GM19397 (cell line): ENCODE measurements at regions not wholly inside any gene's neighbourhood (a gene's known extent, or its start where the extent isn't known, plus 50 kb on each side); places are given as distances from the start of the nearest gene placed in this dataset.

Experiments used
- ATAC-seq: cut with Tn5 transposase; IDR thresholded peaks from one replicate; pipeline ENCODE4 v1.9.1; 2021; ENCODE audit warnings: mild to moderate bottlenecking, moderate library complexity; ENCODE audit not compliant: unreplicated experiment

DNA sequence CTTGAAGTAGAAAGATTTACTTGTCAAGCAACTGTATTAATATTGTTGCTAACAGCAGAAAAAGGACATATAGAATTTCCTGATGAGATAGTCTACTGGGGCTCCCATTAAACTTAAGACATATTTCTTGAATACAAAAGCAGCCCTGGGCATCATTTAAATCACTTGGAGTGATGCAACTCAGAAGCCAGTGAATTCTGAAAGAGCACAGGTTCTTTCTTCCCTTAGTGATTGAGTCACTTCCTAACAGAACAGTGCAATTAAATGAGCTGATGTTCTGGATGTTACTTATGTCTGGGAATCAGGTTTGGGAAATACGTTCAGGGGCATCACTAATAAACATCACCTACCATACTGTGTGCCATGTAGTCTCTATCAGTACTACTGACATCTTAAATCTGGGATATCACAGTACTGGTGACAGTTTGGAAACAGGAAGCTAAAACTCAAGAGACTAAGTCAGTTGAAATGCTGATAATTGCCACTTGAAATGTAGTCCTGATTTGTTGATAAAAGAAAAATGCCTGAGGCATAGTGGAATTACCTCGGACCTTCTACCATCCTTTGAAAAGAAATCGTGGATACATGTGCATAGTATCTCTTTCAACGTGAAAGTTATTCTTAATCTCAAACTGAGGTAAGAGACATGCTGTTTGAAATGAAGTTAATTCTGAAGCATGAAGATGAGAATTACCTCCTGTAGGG, 249.2 kb upstream of the GPRIN3 start:
- ATAC-seq: no peak

DNA sequence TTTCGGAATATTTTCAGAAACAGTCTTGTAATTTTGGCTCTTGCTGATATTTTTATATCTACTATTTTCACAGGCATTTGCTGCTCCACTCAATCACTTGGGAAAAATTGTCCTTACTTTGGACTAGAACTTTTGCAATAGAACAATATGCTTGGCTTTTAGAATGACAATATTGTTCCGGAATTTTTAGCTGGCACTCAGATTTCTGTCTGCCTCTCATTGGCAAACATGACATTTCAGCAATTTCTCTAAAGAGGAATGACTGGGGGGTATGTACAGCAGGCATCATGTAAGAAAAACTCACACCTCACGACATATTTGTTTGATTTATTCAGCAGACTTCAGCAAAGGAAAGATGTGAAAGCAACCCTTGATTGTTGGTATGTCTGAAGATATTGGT, 243.6 kb upstream of the GPRIN3 start:
- ATAC-seq: no peak

DNA sequence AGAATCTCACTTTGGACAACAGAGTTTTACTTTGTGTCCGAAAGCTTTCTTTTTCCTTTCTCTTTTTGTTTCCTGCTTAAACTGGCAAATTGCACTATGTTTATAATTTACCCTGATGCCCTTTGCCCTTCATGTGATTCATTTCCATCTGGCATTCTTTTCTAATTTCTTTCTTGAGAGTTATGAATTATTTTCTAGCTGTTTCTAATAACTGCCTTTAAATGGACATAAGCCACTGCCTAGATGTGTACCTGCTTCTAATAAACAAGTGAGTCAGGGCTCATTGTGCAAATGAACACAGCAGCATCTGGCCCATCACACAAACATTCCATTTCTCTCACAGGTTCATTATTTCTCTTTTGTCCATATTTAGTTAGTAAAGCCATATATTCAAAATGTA, 242.3 kb upstream of the GPRIN3 start:
- no peak for ATAC-seq

DNA sequence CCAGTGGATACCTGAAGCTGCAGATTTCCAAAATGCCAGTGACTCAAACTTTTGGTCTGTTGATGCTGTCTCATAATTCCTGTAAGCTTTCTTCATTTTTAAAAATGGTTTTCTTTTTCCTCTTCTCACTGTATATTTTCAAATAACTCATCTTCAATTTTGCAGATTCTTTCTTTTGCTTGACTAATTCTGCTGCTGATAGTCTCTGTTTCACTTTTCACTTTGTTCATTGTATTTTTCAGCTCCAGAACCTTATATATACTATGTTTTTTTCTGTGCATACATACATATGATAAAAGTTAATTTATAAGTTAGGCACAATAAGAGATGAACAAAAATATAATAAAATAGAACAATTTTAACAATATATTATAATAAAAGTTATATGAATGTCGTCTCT, 237.7 kb upstream of the GPRIN3 start:
- no peak for ATAC-seq

DNA sequence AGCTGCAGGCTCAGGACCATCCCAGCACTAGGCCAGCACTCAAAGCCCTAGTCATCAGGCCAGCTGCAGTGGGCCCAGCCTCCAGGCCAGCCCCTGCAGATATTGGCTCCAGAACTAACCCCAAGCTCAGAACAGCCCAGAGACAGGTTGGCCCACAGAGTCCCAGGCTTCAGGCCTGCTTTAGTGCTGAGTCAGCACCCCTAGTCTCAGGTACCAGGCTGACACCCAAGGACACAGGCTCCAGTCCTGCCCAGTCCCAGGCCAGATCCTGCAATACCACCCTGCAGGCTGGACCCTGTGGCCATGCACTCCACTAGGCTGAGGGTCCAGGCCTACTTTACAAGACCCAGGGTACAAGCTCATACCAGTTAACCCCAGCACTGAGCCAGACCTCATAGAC, 234.4 kb upstream of the GPRIN3 start:
- ATAC-seq: no peak

DNA sequence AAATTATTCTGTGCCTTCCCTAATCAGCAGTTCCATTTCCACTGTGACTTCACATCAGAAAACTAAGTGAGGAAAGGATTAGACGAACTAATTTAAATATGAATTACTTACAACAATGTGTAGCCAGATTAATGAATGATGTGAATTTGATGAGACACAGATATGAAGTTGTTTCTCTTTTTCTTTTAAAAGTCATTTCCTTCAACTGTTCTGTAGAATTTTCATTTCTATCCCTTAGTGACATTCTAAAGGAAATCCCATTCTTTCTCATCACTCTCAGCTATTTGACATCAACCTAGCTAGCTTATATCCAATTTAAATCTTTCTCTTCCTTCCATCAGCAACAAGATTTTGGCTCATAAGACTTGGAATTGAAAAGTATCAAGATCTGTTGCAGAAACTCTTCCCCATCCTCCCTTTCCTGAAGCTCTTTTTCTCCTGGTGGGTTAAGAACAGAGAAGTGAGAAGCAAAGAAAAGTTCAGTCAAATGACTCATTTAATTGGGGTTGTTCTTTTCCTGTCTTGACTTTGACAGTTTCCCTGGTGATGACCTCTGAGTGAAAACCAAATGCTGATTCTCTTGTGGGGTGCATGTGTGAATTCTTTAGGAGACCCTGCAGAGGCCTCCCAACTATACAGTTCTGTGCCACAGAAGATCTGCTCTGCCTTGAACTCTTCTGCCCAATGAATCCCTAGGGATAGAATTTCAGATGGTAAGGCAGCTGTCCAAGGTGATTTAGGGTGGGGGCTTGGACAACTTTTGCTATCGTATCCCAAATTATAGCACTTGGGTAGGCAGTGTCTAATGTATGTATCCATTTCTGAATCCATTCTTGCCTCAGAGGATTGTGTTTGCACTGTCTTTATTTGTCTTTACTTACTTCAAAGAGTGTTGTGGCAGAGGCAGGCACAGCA, 232.5 kb upstream of the GPRIN3 start:
- ATAC-seq: no peak

DNA sequence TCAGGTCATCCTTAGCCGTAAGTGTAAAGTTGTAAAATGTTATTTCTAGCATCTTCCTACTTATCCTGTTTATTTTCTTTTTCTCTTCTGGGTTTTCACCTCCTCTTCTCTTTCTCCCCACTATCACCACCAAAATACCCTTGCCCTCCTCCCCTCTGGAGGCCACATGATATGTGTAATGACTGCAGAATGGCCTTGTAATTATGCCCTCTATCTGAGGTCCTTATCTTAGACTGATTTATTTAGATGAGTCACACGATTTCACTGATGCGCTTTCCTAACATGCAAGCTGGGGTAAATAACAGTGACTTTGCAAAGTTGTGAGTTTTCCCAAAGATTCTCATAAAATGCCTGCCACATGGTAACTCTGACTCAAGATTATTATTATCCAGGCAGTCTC, 231.8 kb upstream of the GPRIN3 start:
- no peak for ATAC-seq

DNA sequence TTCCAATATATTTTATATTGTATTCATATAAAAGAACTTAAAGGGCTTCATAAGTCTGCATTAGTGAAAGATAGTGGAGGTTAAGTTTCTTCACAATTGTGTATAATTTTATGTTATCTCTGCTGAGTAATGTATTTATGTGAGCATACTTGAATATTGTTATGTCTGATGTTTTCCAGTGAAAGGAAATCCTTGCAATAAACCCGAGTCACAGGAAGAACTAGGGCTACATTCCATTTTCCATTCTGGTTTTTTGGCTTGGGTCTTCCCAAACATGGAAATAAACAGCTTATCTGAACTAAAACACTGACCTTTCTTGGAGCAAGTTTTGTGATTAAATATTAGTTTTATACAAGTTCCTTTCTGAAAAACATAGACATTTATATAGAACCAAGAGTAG, 231.3 kb upstream of the GPRIN3 start:
- ATAC-seq: no peak

DNA sequence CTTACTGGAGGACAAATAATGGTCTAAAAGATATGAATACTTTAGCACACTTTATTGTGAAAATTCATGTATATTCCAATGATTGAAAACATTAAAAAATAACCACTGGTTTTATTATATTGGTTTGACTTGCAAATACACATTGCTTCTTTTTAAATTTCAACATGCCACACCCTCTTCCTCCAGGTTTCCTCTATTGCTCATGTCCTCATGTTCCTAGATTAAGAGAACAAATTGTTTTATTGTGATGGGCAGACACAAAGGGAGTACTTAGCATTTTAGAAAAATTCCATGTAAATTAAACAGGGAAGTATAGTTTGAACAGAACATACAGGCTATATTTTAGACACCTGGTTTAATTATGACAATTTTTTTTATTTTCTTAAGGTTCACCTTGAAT, 230.6 kb upstream of the GPRIN3 start:
- no peak for ATAC-seq

DNA sequence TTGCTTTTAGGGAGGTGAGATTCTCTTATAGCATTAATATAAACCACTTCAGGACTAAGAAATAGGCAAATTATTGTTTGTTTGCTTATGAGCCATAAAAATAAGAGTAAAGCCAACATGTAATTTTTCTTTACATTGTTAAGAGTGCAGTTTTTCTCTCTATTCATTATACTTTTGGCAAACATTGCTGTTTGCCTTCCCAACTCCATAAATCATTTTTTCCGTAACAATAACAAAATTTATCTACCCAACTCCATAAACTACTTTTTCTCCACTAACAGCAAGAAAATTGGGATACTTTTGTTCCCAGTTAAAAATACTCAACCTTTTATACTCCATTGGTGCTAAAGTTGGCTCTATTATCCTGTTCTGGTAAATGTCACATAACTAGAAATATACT, 229.7 kb upstream of the GPRIN3 start:
- ATAC-seq: no peak

DNA sequence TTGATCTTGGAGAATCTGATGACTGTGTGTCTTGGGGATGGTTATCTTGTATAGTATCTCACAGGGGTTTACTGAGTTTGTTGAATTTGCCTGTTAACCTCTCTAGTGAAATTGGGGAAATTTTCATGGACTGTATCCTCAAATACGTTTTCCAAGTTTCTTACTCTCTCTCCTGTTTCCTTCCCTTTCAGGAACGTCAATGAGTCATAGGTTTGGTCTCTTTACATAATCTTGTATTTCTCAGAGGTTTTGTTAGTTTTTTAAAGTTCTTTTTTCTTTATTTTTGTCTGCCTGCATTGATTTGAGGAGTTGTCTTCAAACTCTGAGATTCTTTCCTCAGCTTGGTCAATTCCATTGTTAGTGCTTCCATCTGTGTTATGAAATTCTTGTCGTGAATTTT, 227.7 kb upstream of the GPRIN3 start:
- ATAC-seq: no peak

DNA sequence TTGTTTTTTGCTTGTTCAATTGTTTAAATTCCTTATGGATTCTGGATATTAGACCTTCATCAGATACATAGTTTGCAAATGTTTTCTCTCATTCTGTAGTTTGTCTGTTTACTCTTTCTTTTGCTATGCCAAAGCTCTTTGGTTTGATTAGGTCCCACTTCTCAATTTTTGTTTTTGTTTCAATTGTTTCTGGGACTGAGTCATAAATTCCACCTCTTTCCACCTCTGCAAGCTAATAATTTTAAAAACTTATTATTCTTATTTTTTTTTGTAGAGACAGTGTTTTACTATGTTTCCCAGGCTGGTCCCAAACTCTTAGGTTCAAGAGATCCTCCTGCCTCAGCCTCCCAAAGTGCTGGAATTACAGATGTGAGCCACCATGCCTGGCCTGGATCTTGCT, 226.8 kb upstream of the GPRIN3 start:
- no peak for ATAC-seq

DNA sequence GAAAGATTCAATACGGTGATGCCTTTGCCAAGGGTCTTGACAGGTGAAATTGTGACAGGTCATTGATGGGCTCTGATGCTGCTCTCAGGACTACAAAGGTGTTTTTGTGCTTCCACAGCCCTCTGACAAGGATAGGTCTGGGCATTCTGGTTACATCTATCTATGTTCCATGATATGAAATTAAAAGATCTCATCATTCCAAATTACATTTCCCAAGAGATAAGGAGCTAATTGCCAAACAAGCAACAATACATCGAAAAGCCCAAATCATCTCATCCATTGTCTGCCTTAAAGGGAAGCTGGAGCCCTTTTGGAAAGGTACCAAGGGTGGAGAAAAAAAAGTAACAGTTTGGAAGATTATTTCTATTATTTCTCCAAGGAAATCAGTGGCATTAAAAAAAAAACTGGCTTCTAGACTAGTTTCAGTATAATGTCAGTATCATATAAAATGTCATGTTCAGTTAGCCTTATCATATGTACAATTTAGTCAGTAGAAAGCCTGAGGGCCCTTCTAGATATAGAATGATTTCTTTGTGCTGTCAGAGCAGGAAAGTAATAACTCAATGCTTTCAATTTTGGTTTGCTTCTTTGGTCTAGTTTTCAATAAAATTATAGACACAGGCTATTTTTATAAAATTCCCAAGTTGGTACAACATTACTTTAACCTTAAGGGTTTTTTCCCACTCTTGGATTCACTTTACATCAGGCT, 224.5 kb upstream of the GPRIN3 start:
- no peak for ATAC-seq

DNA sequence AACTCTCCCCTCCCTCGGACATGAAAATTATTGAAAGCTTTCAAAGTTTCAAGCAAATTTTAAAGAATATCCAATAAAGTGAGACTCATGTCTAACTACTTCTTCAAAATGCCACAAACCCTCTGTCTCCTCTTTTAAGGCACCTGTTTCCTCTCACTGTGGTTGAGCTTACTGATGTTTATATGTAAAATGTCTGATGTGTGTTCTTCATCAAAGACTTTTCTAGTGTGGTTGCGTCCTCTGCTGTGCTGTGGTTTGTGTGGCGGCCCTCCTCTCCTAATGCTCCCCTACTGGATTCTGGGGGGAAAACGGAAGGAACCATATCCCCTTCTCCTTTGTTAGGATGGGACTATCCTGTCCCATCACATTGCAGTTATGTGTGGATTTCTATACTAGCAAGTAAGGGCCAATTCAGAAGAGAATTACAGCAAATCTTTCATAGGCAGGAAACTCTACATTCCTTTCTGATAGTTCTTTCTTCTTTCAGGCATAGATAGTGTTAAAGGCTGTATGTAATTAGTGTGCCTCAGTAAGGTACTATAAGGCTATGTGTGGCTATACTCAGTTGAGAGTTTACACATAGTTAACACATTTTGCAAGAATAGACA, 221.0 kb upstream of the GPRIN3 start:
- ATAC-seq: no peak

DNA sequence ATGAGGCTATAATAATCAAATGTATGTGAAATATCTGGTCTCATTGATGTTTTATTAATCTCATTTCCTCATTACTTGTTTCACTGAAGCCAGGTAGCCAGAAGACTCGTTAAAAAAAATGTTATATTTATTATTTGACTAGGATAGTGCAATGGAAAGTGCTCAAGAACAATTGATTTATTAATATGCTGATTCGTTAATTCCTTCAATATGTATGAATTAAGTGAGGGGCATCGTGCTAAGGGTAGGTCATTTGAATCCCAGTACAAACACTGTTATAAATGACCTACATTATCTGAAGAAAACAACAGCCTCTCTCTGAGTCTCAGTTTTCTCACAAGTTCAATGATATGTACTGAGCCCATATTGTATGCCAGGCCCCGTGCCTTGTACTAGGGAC, 214.2 kb upstream of the GPRIN3 start:
- ATAC-seq: no peak

DNA sequence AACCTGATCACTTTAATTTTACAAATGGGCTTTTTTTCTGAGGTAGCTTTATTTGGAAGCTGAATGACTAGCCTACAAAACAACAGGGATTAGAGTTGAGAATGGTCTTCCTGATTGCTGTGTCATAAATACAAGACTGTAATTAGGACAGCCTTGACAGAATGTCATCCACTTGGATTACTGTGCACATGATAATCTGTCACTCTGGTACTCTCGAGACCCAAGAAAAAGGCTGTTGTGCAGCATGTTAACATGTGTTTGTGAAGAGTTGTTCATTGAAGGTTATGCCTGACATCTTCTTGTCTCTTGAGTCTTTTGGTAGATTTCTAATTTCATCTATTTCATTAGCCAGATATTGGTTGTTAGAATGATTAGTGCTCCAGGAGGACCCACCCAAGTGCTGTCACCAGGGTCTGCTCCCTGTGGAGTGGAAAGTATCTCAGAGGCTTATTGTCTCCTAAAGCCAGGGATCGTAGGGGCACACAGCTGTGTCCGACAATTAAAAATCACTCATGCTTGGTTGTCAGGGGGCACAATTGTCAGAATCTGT, 212.2 kb upstream of the GPRIN3 start:
- no peak for ATAC-seq

DNA sequence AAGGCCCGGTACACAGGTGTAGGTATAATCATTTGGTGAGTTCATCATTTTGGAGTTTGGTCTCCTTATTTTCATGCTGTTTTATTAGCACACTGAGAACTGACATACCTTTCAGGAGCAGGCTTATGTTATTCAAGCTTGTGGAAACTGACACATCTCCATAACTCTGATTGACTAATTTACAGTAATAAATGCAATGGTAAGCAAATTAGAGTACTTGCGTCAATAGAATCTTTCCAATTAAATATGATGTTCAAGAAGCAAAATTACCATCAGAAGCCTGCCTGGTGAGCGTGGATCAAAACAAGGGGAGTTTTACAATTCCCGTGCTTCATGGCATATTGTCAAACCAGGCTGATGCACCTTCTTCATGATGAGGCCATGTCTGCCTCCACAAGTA, 210.7 kb upstream of the GPRIN3 start:
- ATAC-seq: no peak

DNA sequence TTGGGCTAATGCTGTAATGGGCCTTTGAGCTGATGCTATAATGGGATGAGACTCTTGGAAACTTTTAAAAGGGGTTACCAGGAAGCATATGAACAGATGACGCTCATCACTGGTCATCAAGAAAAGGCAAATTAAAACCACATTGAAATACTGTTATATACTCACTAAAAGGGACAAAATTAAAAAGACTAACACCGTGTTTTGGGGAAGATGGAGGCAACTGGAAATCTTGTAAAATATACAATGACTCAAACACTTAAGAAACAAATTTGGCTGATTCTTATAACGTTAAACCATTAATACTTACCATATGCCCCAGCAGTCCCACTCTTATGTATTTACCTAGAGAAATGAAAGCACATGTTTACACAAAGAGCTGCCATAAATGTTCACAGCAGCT, 207.2 kb upstream of the GPRIN3 start:
- ATAC-seq: no peak

DNA sequence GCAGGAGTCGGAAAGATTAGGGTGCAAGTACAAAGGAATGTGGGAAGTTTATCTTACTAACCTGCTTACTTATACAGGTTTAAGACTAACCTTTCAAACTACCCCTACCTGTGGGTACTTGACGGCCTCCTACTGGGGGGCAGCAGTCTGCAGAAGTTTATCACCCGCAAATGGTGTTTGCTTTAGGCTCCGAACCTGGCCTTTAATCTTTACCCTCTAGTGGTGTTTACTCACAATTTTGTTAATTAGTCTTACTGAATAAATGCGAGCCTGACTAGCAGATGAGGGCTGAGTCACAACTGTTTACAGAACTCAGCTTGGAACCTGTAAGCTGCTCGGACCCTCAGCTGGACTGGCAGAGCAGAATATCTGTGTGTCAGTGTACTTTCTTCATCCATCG, 204.2 kb upstream of the GPRIN3 start:
- no peak for ATAC-seq

DNA sequence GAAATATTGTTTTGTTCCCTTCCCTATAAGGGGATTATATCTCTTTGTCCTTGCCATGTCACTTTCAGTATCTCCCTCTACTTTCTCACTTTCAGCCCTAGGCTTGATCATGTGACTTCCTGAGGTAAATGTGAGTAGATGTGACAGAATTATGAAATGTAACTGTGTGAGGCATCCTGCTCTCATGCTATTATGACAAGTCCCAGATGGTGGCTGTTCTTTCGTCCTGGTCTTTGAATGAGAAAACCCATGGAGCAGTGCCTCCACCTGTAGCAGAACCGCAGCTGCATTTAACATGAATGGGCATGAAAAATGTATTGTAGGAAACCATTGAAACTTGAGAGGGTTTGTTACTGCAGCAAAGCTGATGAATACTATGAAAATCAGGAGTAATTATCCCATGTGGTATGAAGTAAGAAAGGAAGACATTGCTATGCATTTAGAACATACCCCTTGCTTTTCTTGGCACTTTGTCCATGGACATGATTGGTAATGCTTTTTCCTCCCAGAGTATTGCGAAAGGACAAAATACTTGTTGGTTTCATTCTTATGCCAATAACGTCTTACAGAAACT, 202.2 kb upstream of the GPRIN3 start:
- ATAC-seq: peak; percentile 92
